Left lung (tissue), 4 donors: ENCODE measurements at regions not wholly inside any gene's neighbourhood (a gene's known extent, or its start where the extent isn't known, plus 50 kb on each side); places are given as distances from the start of the nearest gene placed in this dataset.

Experiments
- ATAC-seq: fragments of 200-7000 bp; cut with Tn5 transposase; one replicate; pipeline ENCODE4 v1.9.1; 2020; ENCODE audit warnings: moderate library complexity
- DNase-seq, 4 donors: peaks; one replicate each; pipeline ENCODE4 v3.0.0-alpha.2; 2013 to 2020
- H3K27ac ChIP-seq, 2 donors: fragments of 200-600 bp; sonication (generic) in 1 of 2; one replicate each; pipeline versions ENCODE4 v1.5.0 to v1.8.0; 2020 to 2021
- H3K27me3 ChIP-seq, 2 donors: fragments of 200-600 bp; sonication (generic) in 1 of 2; one replicate each; pipeline versions ENCODE4 v1.5.0 to v1.8.0; 2020 to 2021
- H3K36me3 ChIP-seq, 2 donors: fragments of 200-600 bp; sonication (generic) in 1 of 2; one replicate each; pipeline versions ENCODE4 v1.5.0 to v1.8.0; 2020 to 2021
- H3K4me1 ChIP-seq, 2 donors: fragments of 200-600 bp; one replicate each; pipeline ENCODE4 v1.8.0; 2021
- H3K4me3 ChIP-seq, 2 donors: fragments of 200-600 bp; sonication (generic) in 1 of 2; one replicate each; pipeline versions ENCODE4 v1.5.0 to v1.8.0; 2020 to 2021; ENCODE audit warnings: mild to moderate bottlenecking in 1 of 2
- H3K9me3 ChIP-seq, 2 donors: fragments of 200-600 bp; sonication (generic) in 1 of 2; one replicate each; pipeline versions ENCODE4 v1.5.0 to v1.8.0; 2020 to 2021
- CTCF ChIP-seq, 2 donors: fragments of 200-600 bp; sonication (generic) in 1 of 2; IDR thresholded peaks; one replicate each; pipeline versions ENCODE4 v1.5.0 to v1.8.0; 2021; ENCODE audit warnings: antibody characterized with exemption in 2 of 2
- intact Hi-C, 2 donors: fragments of 100-400 bp; cut with DNase I; formaldehyde crosslinking; loops; one replicate each; pipeline versions ENCODE4 v1.11.2 to v1.14.2; 2022
- donor health status: DM: no; HTN: yes; CAD: no.
- donor health status: DM: no; HTN: no; CAD: no.

- peaks cover 0 to 12% of the 10 kb centered on the region in 2 donors for H3K4me1 ChIP-seq
- no peak for TF ChIP-seq CTCF (IDR thresholded peaks at IDR 0.05)
- no peaks in the 10 kb centered on the region for H3K9me3 ChIP-seq
- ATAC-seq (no peak), DNase-seq (peak in 1 of 4 donors; percentile 77)
- H3K4me3 ChIP-seq, result no peak overlapping the region
- H3K36me3 ChIP-seq, result peaks cover 0 to 64% of the 10 kb centered on the region in 2 donors
- no peaks in the 10 kb centered on the region for H3K27me3 ChIP-seq
- H3K27ac ChIP-seq, result no peak overlapping the region
- intact Hi-C loops, result no loop called here
These were observed 81.0 kb downstream of the NCOR2 start for GRCh38 chr12:124486346-124486963.

GRCh38 chr12:124485371-124485770 lies 82.0 kb downstream of the NCOR2 start:
- no peak overlapping the region for H3K27ac ChIP-seq
- ATAC-seq, result no peak
- no peak overlapping the region for H3K4me3 ChIP-seq
- peaks cover 0 to 62% of the 10 kb centered on the region in 2 donors for H3K36me3 ChIP-seq
- peaks cover 1 to 14% of the 10 kb centered on the region in 2 donors for H3K4me1 ChIP-seq
- no peak for TF ChIP-seq CTCF (IDR thresholded peaks at IDR 0.05)
- intact Hi-C loops, result no loop called here
- peak in 1 of 4 donors; percentile 71 for DNase-seq
- H3K27me3 ChIP-seq, result no peaks in the 10 kb centered on the region
- no peaks in the 10 kb centered on the region for H3K9me3 ChIP-seq

- H3K27me3 ChIP-seq, result no peaks in the 10 kb centered on the region
- ATAC-seq, result no peak
- H3K36me3 ChIP-seq, result peaks cover 0 to 70% of the 10 kb centered on the region in 2 donors
- intact Hi-C loops, result no loop called here
- peak in 1 of 4 donors; percentile 61 for DNase-seq
- H3K27ac ChIP-seq, result no peak overlapping the region
- H3K4me3 ChIP-seq, result no peak overlapping the region
- no peaks in the 10 kb centered on the region for H3K9me3 ChIP-seq
- H3K4me1 ChIP-seq, result peaks cover 7 to 22% of the 10 kb centered on the region in 2 donors
- no peak for TF ChIP-seq CTCF (IDR thresholded peaks at IDR 0.05)
These were observed 82.9 kb downstream of the NCOR2 start for GRCh38 chr12:124484526-124484953.

GRCh38 chr12:124484067-124484466 lies 83.3 kb downstream of the NCOR2 start:
- no peaks in the 10 kb centered on the region for H3K9me3 ChIP-seq
- peaks cover 0 to 70% of the 10 kb centered on the region in 2 donors for H3K36me3 ChIP-seq
- ATAC-seq (no peak), DNase-seq (peak in 1 of 4 donors; percentile 47)
- no peak overlapping the region for H3K4me3 ChIP-seq
- intact Hi-C loops, result no loop called here
- H3K27ac ChIP-seq, result no peak overlapping the region
- peaks cover 7 to 23% of the 10 kb centered on the region in 2 donors for H3K4me1 ChIP-seq
- no peak for TF ChIP-seq CTCF (IDR thresholded peaks at IDR 0.05)
- H3K27me3 ChIP-seq, result no peaks in the 10 kb centered on the region

- DNase-seq (peak in 1 of 4 donors; percentile 62), ATAC-seq (no peak)
- intact Hi-C loops, result no loop called here
These were observed 84.3 kb downstream of the NCOR2 start for GRCh38 chr12:124482901-124483799.

More at GRCh38 chr12:124482901-124483799, 84.3 kb downstream of the NCOR2 start:
- no peak for TF ChIP-seq CTCF (IDR thresholded peaks at IDR 0.05)
- peaks cover 0 to 75% of the 10 kb centered on the region in 2 donors for H3K36me3 ChIP-seq
- no peak overlapping the region for H3K4me3 ChIP-seq
- H3K27ac ChIP-seq, result no peak overlapping the region
- no peaks in the 10 kb centered on the region for H3K27me3 ChIP-seq
- peaks cover 7 to 23% of the 10 kb centered on the region in 2 donors for H3K4me1 ChIP-seq
- no peaks in the 10 kb centered on the region for H3K9me3 ChIP-seq
